GM23338 (cell line): ENCODE measurements at regions not wholly inside any gene's neighbourhood (a gene's known extent, or its start where the extent isn't known, plus 50 kb on each side); places are given as distances from the start of the nearest gene placed in this dataset.

ENCODE experiments used
- ATAC-seq: fragments of 200-7000 bp; cut with Tn5 transposase; 3 replicates; pipeline ENCODE4 v1.9.1; 2020
- DNase-seq: peaks from one replicate; pipeline ENCODE4 v3.0.0-alpha.2; 2015; ENCODE audit warnings: low spot score
- H2AFZ ChIP-seq: fragments of 200-600 bp; sonication (generic); 2 replicates; pipeline ENCODE4 v1.8.0; 2016; ENCODE audit warnings: antibody characterized with exemption, mild to moderate bottlenecking, moderate library complexity
- H3F3A ChIP-seq: fragments of 200-600 bp; sonication (generic); replicated peaks from 2 replicates; pipeline ENCODE4 v1.8.0; 2017; ENCODE audit warnings: antibody characterized with exemption, mixed run types, low read depth
- H3K27ac ChIP-seq: fragments of 200-600 bp; sonication (generic); 2 replicates; pipeline ENCODE4 v1.6.1; 2016; ENCODE audit warnings: low read depth
- H3K27me3 ChIP-seq: fragments of 200-600 bp; sonication (generic); 2 replicates; pipeline ENCODE4 v1.8.0; 2016; ENCODE audit warnings: mild to moderate bottlenecking, mixed run types, moderate library complexity; ENCODE audit not compliant: insufficient read depth
- H3K36me3 ChIP-seq: fragments of 200-600 bp; sonication (generic); 2 replicates; pipeline ENCODE4 v1.8.0; 2016; ENCODE audit warnings: mild to moderate bottlenecking; ENCODE audit not compliant: insufficient read depth
- H3K4me1 ChIP-seq: fragments of 200-600 bp; sonication (generic); 2 replicates; pipeline ENCODE4 v1.8.0; 2016; ENCODE audit warnings: mild to moderate bottlenecking, moderate library complexity; ENCODE audit not compliant: insufficient read depth
- H3K4me2 ChIP-seq: fragments of 200-600 bp; sonication (generic); 2 replicates; pipeline ENCODE4 v1.7.1; 2017; ENCODE audit warnings: mixed run types
- H3K4me3 ChIP-seq: fragments of 200-600 bp; sonication (generic); 2 replicates; pipeline ENCODE4 v1.6.1; 2016; ENCODE audit warnings: mixed run types
- H3K79me2 ChIP-seq: fragments of 200-600 bp; sonication (generic); replicated peaks from 2 replicates; pipeline ENCODE4 v1.8.0; 2017; ENCODE audit warnings: mild to moderate bottlenecking; ENCODE audit not compliant: insufficient read depth
- H3K9me2 ChIP-seq: fragments of 200-600 bp; sonication (generic); 2 replicates; pipeline ENCODE4 v1.8.0; 2017; ENCODE audit not compliant: insufficient read depth
- H4K20me1 ChIP-seq: fragments of 200-600 bp; sonication (generic); replicated peaks from 2 replicates; pipeline ENCODE4 v1.8.0; 2017; ENCODE audit warnings: mild to moderate bottlenecking; ENCODE audit not compliant: insufficient read depth
- H3K27ac Mint-ChIP-seq: 2 replicates; pipeline ENCODE4 v1.8.0; 2020; ENCODE audit warnings: inconsistent platforms, mild to moderate bottlenecking, moderate library complexity, mixed read lengths
- H3K27me3 Mint-ChIP-seq: 3 replicates; pipeline ENCODE4 v1.8.0; 2022; ENCODE audit warnings: low read depth, mild to moderate bottlenecking, moderate library complexity, mixed read lengths, inconsistent platforms; ENCODE audit not compliant: insufficient read depth, poor library complexity
- H3K36me3 Mint-ChIP-seq: 3 replicates; pipeline ENCODE4 v1.8.0; 2021; ENCODE audit warnings: low read depth, mild to moderate bottlenecking, inconsistent platforms, moderate library complexity, mixed read lengths
- H3K4me1 Mint-ChIP-seq: 3 replicates; pipeline ENCODE4 v1.8.0; 2020; ENCODE audit warnings: mild to moderate bottlenecking, inconsistent platforms, mixed read lengths
- H3K4me3 Mint-ChIP-seq: 3 replicates; pipeline ENCODE4 v1.8.0; 2021; ENCODE audit warnings: moderate library complexity, mild to moderate bottlenecking, inconsistent platforms, mixed read lengths
- H3K9me3 Mint-ChIP-seq: 3 replicates; pipeline ENCODE4 v1.8.0; 2020; ENCODE audit warnings: moderate library complexity, mild to moderate bottlenecking, inconsistent platforms, mixed read lengths
- CREB1 ChIP-seq: fragments of 250-450 bp; sonication (Bioruptor Pico); IDR thresholded peaks from 2 replicates; pipeline ENCODE4 v1.5.0; 2020; ENCODE audit warnings: low read depth, mild to moderate bottlenecking, moderate library complexity
- EZH2 ChIP-seq: fragments of 200-600 bp; sonication (generic); IDR thresholded peaks from one replicate; pipeline ENCODE4 v1.8.0; 2017; ENCODE audit warnings: antibody characterized with exemption, mild to moderate bottlenecking, low read depth; ENCODE audit not compliant: unreplicated experiment
- EZH2phosphoT487 ChIP-seq: fragments of 200-600 bp; sonication (generic); IDR thresholded peaks from one replicate; pipeline ENCODE4 v1.8.1; 2018; ENCODE audit warnings: antibody characterized with exemption; ENCODE audit not compliant: unreplicated experiment
- NANOG ChIP-seq: IDR thresholded peaks from 2 replicates; pipeline ENCODE4 v1.6.1; 2016; ENCODE audit warnings: antibody characterized with exemption, borderline replicate concordance
- POLR2AphosphoS5 ChIP-seq: IDR thresholded peaks from 2 replicates; pipeline ENCODE4 v1.6.1; 2016; ENCODE audit warnings: antibody characterized with exemption, low read depth
- STAT1 ChIP-seq: IDR thresholded peaks from one replicate; pipeline ENCODE4 v1.6.1; 2016; ENCODE audit warnings: antibody characterized with exemption; ENCODE audit not compliant: unreplicated experiment
- ZNF114 ChIP-seq: fragments of 250-450 bp; sonication (Bioruptor Pico); IDR thresholded peaks from 2 replicates; pipeline ENCODE4 v1.5.0; 2020; ENCODE audit warnings: mild to moderate bottlenecking, moderate library complexity
- ZNF331 ChIP-seq: fragments of 250-450 bp; sonication (Bioruptor Pico); IDR thresholded peaks from 2 replicates; pipeline ENCODE4 v1.5.0; 2020; ENCODE audit warnings: low read depth, mild to moderate bottlenecking, moderate library complexity
- TF ChIP-seq, protein P1 (sequence below), 2 experiments: fragments of 200-600 bp in 1 of 2; sonication (generic) in 1 of 2; conservative IDR thresholded peaks; 2 replicates each; pipeline versions ENCODE4 v1.5.1 to v1.6.1; 2016 to 2017; ENCODE audit warnings: antibody characterized with exemption in 2 of 2, low read depth in 2 of 2, mild to moderate bottlenecking in 2 of 2, moderate library complexity in 1 of 2
- TF ChIP-seq, protein P2 (sequence below): IDR thresholded peaks from one replicate; pipeline ENCODE4 v1.6.1; 2018; ENCODE audit warnings: antibody characterized with exemption; ENCODE audit not compliant: unreplicated experiment
- TF ChIP-seq, protein P3 (sequence below): IDR thresholded peaks from 2 replicates; pipeline ENCODE4 v1.6.1; 2016; ENCODE audit warnings: antibody characterized with exemption

DNA sequence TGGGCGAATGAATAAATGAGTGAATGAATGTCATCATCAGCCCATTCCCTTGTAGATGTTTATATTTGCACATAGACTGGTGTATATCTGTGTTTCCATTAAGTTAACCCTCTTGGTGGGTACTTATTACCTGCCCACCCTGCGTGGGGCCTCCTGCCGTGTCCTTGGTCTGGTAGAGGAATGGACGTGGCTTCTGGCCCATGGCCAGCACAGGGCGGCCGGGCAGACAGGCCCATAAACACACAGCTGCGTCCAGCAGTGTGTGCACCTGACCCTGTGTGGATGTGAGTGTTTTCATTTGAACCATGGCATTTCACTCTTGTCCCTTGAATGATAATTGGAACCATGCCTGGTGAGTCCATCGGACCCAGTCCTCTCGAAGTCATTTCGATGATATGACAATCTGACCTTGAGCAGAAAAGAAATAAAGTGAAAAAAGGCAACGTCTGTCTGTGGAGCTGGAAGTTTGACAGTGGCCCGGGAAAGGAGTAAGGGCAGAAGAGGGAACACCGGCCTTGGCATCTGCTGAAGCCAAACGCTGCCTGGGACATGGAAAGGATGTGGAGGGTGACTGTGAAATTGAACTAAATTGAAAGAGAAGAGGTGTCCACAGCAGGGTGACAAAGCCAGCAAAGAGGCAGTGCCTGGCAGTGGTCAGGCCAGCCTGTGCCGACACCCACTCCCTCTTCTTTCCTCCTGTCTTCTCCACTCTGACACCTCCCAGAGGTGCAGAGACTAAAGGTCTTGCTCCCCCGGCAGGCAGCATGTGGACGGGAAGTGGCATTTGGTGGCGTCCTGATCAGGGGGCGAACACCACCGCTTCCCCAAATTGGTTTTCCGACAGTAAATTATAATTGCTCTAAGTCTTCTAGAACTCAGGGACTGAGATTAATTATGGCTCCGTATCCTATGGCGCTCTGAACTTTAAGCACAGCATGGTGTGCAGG, 199.0 kb upstream of the ZMIZ1 start (continued):
- TF ChIP-seq, protein P1, sequence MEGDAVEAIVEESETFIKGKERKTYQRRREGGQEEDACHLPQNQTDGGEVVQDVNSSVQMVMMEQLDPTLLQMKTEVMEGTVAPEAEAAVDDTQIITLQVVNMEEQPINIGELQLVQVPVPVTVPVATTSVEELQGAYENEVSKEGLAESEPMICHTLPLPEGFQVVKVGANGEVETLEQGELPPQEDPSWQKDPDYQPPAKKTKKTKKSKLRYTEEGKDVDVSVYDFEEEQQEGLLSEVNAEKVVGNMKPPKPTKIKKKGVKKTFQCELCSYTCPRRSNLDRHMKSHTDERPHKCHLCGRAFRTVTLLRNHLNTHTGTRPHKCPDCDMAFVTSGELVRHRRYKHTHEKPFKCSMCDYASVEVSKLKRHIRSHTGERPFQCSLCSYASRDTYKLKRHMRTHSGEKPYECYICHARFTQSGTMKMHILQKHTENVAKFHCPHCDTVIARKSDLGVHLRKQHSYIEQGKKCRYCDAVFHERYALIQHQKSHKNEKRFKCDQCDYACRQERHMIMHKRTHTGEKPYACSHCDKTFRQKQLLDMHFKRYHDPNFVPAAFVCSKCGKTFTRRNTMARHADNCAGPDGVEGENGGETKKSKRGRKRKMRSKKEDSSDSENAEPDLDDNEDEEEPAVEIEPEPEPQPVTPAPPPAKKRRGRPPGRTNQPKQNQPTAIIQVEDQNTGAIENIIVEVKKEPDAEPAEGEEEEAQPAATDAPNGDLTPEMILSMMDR (conservative IDR thresholded peaks at IDR 0.05; ENCODE audit: low read depth in 2 of 2), result no peak
- no peak for TF ChIP-seq ZNF331 (CRISPR knock-in tag)
- no peak for TF ChIP-seq POLR2AphosphoS5
- TF ChIP-seq, protein P2, sequence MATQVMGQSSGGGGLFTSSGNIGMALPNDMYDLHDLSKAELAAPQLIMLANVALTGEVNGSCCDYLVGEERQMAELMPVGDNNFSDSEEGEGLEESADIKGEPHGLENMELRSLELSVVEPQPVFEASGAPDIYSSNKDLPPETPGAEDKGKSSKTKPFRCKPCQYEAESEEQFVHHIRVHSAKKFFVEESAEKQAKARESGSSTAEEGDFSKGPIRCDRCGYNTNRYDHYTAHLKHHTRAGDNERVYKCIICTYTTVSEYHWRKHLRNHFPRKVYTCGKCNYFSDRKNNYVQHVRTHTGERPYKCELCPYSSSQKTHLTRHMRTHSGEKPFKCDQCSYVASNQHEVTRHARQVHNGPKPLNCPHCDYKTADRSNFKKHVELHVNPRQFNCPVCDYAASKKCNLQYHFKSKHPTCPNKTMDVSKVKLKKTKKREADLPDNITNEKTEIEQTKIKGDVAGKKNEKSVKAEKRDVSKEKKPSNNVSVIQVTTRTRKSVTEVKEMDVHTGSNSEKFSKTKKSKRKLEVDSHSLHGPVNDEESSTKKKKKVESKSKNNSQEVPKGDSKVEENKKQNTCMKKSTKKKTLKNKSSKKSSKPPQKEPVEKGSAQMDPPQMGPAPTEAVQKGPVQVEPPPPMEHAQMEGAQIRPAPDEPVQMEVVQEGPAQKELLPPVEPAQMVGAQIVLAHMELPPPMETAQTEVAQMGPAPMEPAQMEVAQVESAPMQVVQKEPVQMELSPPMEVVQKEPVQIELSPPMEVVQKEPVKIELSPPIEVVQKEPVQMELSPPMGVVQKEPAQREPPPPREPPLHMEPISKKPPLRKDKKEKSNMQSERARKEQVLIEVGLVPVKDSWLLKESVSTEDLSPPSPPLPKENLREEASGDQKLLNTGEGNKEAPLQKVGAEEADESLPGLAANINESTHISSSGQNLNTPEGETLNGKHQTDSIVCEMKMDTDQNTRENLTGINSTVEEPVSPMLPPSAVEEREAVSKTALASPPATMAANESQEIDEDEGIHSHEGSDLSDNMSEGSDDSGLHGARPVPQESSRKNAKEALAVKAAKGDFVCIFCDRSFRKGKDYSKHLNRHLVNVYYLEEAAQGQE, result no peak
- no peak for TF ChIP-seq STAT1
- no peak for TF ChIP-seq EZH2phosphoT487
- no peak for TF ChIP-seq ZNF114
- TF ChIP-seq, protein P3, sequence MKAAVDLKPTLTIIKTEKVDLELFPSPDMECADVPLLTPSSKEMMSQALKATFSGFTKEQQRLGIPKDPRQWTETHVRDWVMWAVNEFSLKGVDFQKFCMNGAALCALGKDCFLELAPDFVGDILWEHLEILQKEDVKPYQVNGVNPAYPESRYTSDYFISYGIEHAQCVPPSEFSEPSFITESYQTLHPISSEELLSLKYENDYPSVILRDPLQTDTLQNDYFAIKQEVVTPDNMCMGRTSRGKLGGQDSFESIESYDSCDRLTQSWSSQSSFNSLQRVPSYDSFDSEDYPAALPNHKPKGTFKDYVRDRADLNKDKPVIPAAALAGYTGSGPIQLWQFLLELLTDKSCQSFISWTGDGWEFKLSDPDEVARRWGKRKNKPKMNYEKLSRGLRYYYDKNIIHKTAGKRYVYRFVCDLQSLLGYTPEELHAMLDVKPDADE, result no peak
- no peak for TF ChIP-seq EZH2

DNA sequence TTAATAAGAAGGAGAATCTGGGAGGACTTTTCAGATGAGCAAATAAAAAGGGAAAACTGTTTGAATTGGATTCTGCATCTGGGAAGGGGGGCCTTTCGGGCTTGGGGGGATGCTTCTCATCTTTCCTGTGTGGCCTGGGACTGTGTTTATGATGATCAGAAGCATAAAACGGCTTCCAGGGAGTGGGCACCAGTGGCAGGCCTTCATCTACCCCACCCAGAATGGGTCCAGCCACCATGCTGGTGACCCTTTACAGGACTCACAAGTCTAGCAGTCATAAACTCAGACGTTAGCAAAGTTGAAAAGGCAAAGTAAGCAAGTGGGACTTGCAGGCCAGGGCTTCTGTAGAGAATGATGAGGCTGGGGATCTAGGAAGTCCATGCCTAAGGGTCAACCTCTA, 198.3 kb upstream of the ZMIZ1 start:
- Histone ChIP-seq H3K4me2 (no peak overlapping the region), H3K27me3 (peaks cover 6% of the 10 kb centered on the region), H3K36me3 (no peaks in the 10 kb centered on the region), H2AFZ (no peak overlapping the region), H3F3A (no peaks in the 10 kb centered on the region), H3K27ac (no peak overlapping the region), H3K9me2 (no peaks in the 10 kb centered on the region), H4K20me1 (no peaks in the 10 kb centered on the region), H3K4me3 (no peak overlapping the region), H3K4me1 (peaks cover 4% of the 10 kb centered on the region), H3K79me2 (no peaks in the 10 kb centered on the region)
- Mint-ChIP-seq H3K4me1 (no peaks in the 10 kb centered on the region; the same call in 1 of the 3 replicates), H3K4me3 (no peak overlapping the region), H3K27ac (no peak overlapping the region), H3K36me3 (no peaks in the 10 kb centered on the region), H3K27me3 (peaks cover 8% of the 10 kb centered on the region), H3K9me3 (no peaks in the 10 kb centered on the region)
- TF ChIP-seq EZH2phosphoT487, result no peak
- TF ChIP-seq, protein P3, result no peak
- no peak for TF ChIP-seq ZNF114
- no peak for TF ChIP-seq CREB1 (CRISPR knock-in tag)
- TF ChIP-seq EZH2, result no peak
- TF ChIP-seq STAT1, result no peak
- TF ChIP-seq POLR2AphosphoS5, result no peak
- TF ChIP-seq ZNF331 (CRISPR knock-in tag), result no peak
- TF ChIP-seq NANOG, result no peak
- DNase-seq, result no peak
- ATAC-seq, result no peak
